HL-60 (cell line): ENCODE measurements at regions not wholly inside any gene's neighbourhood (a gene's known extent, or its start where the extent isn't known, plus 50 kb on each side); places are given as distances from the start of the nearest gene placed in this dataset.

Experiments
- CTCF ChIP-seq: IDR thresholded peaks from one replicate; pipeline ENCODE4 v1.5.1; 2011; ENCODE audit warnings: low read length, control low read depth, inconsistent platforms; ENCODE audit not compliant: insufficient read depth
- GABPA ChIP-seq: IDR thresholded peaks from 2 replicates; pipeline ENCODE4 v1.6.1; 2012; ENCODE audit warnings: low read depth
- POLR2AphosphoS5 ChIP-seq: IDR thresholded peaks from 2 replicates; pipeline ENCODE4 v1.6.1; 2012; ENCODE audit warnings: low read depth

- no peak for TF ChIP-seq POLR2AphosphoS5
- no peak for TF ChIP-seq CTCF
- no peak for TF ChIP-seq GABPA
Observed at GRCh38 chr5:166786178-166786577, 1505.3 kb upstream of the WWC1 start.
